ENCODE measurements at regions not wholly inside any gene's neighbourhood (a gene's known extent, or its start where the extent isn't known, plus 50 kb on each side); places are given as distances from the start of the nearest gene placed in this dataset.

GRCh38 chr17:73888862-73889261, 244.6 kb upstream of the SDK2 start:
- no peak for DNase-seq (ENCODE audit: low read depth)
- Histone ChIP-seq H3K27me3 (ENCODE audit: control insufficient read depth, insufficient read depth, low read length) (no peaks in the 10 kb centered on the region), H3K36me3 (ENCODE audit: control insufficient read depth, insufficient read depth, low read length) (no peaks in the 10 kb centered on the region), H3K4me3 (ENCODE audit: low read depth, low read length) (no peak overlapping the region)
- ChIA-PET CTCF (no interaction called here), POLR2A (no interaction called here)
- no peak for TF ChIP-seq CTCF (IDR thresholded peaks at IDR 0.05; ENCODE audit: insufficient read depth, low read depth, low read length)

DNA sequence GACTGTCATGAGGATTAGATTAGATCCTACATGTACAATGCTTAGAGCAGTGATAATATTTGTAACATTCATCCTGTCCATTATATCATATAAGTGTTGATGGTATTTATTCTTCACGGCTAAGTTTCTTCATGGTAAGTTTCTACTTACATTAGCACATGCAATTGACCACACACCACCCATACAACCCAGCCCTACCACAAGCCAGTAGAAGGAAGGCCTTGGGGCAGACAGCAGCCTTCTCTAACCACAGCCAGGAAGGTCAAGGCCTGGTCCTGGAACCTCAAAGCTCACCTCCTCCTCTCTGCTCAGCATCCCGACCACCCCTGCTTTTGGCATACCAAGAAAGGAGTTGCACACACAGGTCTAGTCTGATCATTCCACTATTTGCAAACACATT, 245.2 kb upstream of the SDK2 start:
- CTCF ChIA-PET: no interaction called here

DNA sequence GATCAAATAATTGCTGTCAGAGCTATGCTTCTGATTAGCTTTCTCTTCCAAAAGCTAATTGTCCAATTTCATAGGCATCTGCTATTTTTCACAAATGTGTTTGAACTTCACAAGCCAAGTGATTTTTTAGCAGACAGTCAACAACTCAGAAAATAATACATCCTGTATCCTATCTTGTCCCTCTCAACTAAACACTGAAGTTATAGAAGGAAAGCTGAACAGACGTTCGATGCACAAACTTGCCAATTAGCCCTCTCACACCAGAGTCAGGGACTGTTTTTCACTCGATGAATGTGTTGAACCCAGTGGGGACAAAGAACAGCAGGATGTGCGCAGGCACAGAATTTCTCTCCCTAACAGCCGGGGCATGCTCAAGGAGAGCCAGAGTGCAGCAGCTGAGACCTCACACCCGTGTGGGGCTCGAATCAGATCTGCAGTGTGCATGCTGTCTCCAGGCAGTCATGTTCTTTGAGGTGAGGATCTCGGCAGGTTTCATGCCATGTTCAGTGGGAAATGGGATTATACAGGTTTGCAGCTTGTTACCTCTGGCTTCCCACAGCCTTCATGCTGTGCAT, 246.7 kb upstream of the SDK2 start:
- ChIA-PET CTCF (no interaction called here), POLR2A (no interaction called here)
- Histone ChIP-seq H3K36me3 (ENCODE audit: control insufficient read depth, insufficient read depth, low read length) (no peaks in the 10 kb centered on the region), H3K4me3 (ENCODE audit: low read depth, low read length) (no peak overlapping the region), H3K27me3 (ENCODE audit: control insufficient read depth, insufficient read depth, low read length) (no peaks in the 10 kb centered on the region)
- DNase-seq (ENCODE audit: low read depth): no peak
- TF ChIP-seq CTCF (IDR thresholded peaks at IDR 0.05; ENCODE audit: insufficient read depth, low read depth, low read length): no peak

More for the DNA sequence above, 245.2 kb upstream of the SDK2 start:
- H3K36me3 ChIP-seq (ENCODE audit: control insufficient read depth, insufficient read depth, low read length): no peaks in the 10 kb centered on the region
- POLR2A ChIA-PET: no interaction called here
- DNase-seq (ENCODE audit: low read depth): no peak
- H3K4me3 ChIP-seq (ENCODE audit: low read depth, low read length): no peak overlapping the region
- no peaks in the 10 kb centered on the region for H3K27me3 ChIP-seq (ENCODE audit: control insufficient read depth, insufficient read depth, low read length)
- no peak for TF ChIP-seq CTCF (IDR thresholded peaks at IDR 0.05; ENCODE audit: insufficient read depth, low read depth, low read length)

GRCh38 chr17:73895157-73895556, 250.9 kb upstream of the SDK2 start:
- Histone ChIP-seq H3K27me3 (ENCODE audit: control insufficient read depth, insufficient read depth, low read length) (no peaks in the 10 kb centered on the region), H3K4me3 (ENCODE audit: low read depth, low read length) (no peak overlapping the region), H3K36me3 (ENCODE audit: control insufficient read depth, insufficient read depth, low read length) (no peaks in the 10 kb centered on the region)
- no peak for DNase-seq (ENCODE audit: low read depth)
- ChIA-PET CTCF (no interaction called here), POLR2A (no interaction called here)
- TF ChIP-seq CTCF (IDR thresholded peaks at IDR 0.05; ENCODE audit: insufficient read depth, low read depth, low read length): no peak

GRCh38 chr17:73896966-73897365, 252.7 kb upstream of the SDK2 start:
- no peak overlapping the region for H3K4me3 ChIP-seq (ENCODE audit: low read depth, low read length)
- TF ChIP-seq CTCF (IDR thresholded peaks at IDR 0.05; ENCODE audit: insufficient read depth, low read depth, low read length): no peak
- H3K27me3 ChIP-seq (ENCODE audit: control insufficient read depth, insufficient read depth, low read length): no peaks in the 10 kb centered on the region
- no peak for DNase-seq (ENCODE audit: low read depth)
- ChIA-PET POLR2A (no interaction called here), CTCF (no interaction called here)
- H3K36me3 ChIP-seq (ENCODE audit: control insufficient read depth, insufficient read depth, low read length): no peaks in the 10 kb centered on the region
